Endodermal cell (in vitro differentiated cells): ENCODE measurements at regions not wholly inside any gene's neighbourhood (a gene's known extent, or its start where the extent isn't known, plus 50 kb on each side); places are given as distances from the start of the nearest gene placed in this dataset.
"Not testable (repeated sequence)": the region's sequence is repeated elsewhere in the genome, so short reads cannot be mapped to it uniquely, and the experiment has no call there.

ENCODE experiments used
- DNase-seq: peaks from one replicate; pipeline ENCODE4 v3.0.0-alpha.2; 2017
- H3K27ac ChIP-seq: 2 replicates; pipeline ENCODE4 v1.5.1; 2013; ENCODE audit warnings: mild to moderate bottlenecking, low read depth, low read length, moderate library complexity
- H3K27me3 ChIP-seq: 2 replicates; pipeline ENCODE4 v1.6.1; 2013; ENCODE audit warnings: mild to moderate bottlenecking, low read length, moderate library complexity; ENCODE audit not compliant: insufficient read depth, control insufficient read depth, poor library complexity, severe bottlenecking
- H3K36me3 ChIP-seq: 2 replicates; pipeline ENCODE4 v1.7.0; 2013; ENCODE audit warnings: mild to moderate bottlenecking, low read length, moderate library complexity; ENCODE audit not compliant: control insufficient read depth, insufficient read depth
- H3K4me1 ChIP-seq: one replicate; pipeline ENCODE4 v1.7.0; 2013; ENCODE audit warnings: low read length; ENCODE audit not compliant: control insufficient read depth, insufficient read depth
- H3K4me3 ChIP-seq: 2 replicates; pipeline ENCODE4 v1.5.1; 2013; ENCODE audit warnings: mild to moderate bottlenecking, low read length, moderate library complexity
- H3K9ac ChIP-seq: 2 replicates; pipeline ENCODE4 v1.6.1; 2013; ENCODE audit warnings: mild to moderate bottlenecking, low read length, moderate library complexity; ENCODE audit not compliant: poor library complexity, severe bottlenecking; ENCODE audit errors: extremely low read depth
- H3K9me3 ChIP-seq: 2 replicates; pipeline ENCODE4 v1.6.1; 2013; ENCODE audit warnings: mild to moderate bottlenecking, low read length, moderate library complexity; ENCODE audit not compliant: control insufficient read depth
- H3K27ac Mint-ChIP-seq: 2 replicates; pipeline ENCODE4 v1.8.0; 2020; ENCODE audit warnings: mixed read lengths
- H3K27me3 Mint-ChIP-seq: 2 replicates; pipeline ENCODE4 v1.8.0; 2021; ENCODE audit warnings: mild to moderate bottlenecking, mixed read lengths; ENCODE audit not compliant: insufficient read depth
- H3K36me3 Mint-ChIP-seq: 2 replicates; pipeline ENCODE4 v1.8.0; 2020; ENCODE audit warnings: low read depth, mixed read lengths
- H3K4me1 Mint-ChIP-seq: 2 replicates; pipeline ENCODE4 v1.8.0; 2020; ENCODE audit warnings: mixed read lengths
- H3K4me3 Mint-ChIP-seq: 2 replicates; pipeline ENCODE4 v1.8.0; 2020; ENCODE audit warnings: mild to moderate bottlenecking, moderate library complexity, mixed read lengths
- H3K9me3 Mint-ChIP-seq: 2 replicates; pipeline ENCODE4 v1.8.0; 2020; ENCODE audit warnings: mild to moderate bottlenecking, mixed read lengths
- WGBS, 2 experiments: methylation state at CpG; one replicate each; pipeline versions ENCODE4 v1.1.5 to v1.1.7; 2013; ENCODE audit warnings: missing lambda C conversion rate in 2 of 2, mixed read lengths in 1 of 2; ENCODE audit not compliant: insufficient coverage in 1 of 2, insufficient read length in 1 of 2; 5-methylcytosine and 5-hydroxymethylcytosine counted together
- TF ChIP-seq, protein P1 (sequence below): fragments of 200-600 bp; sonication (generic); conservative IDR thresholded peaks from 2 replicates; pipeline ENCODE4 v1.5.0; 2021; ENCODE audit warnings: antibody characterized with exemption, mild to moderate bottlenecking

DNA sequence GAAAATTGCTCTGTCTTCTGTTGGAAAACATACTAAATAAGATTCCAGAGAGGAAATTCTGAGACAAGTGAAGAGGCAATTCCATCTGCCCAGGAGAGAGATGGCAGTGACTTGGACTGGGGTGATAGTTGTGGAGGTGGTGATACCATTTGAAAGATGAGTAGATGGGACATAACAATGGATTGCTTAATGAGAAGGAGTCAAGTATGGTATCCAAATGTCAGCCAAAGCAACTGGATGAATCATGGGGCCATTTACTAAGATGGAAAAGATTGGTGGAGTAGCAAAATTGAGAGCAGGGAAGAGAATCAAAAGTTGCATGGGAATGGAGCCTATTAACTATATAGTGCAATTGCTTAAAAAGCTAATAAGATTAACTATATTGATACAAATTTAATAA, 222.1 kb downstream of the ETAA1 start:
- no peak overlapping the region for H3K4me3 ChIP-seq
- Mint-ChIP-seq H3K27ac (no peak overlapping the region), H3K27me3 (peaks cover 3% of the 10 kb centered on the region), H3K4me1 (no peaks in the 10 kb centered on the region), H3K9me3 (no peaks in the 10 kb centered on the region), H3K4me3 (no peak overlapping the region), H3K36me3 (no peaks in the 10 kb centered on the region)
- H3K27ac ChIP-seq: no peak overlapping the region
- H3K27me3 ChIP-seq: no peaks in the 10 kb centered on the region
- H3K9ac ChIP-seq: no peak overlapping the region
- no peak for DNase-seq
- no peaks in the 10 kb centered on the region for H3K36me3 ChIP-seq
- H3K4me1 ChIP-seq: no peaks in the 10 kb centered on the region
- TF ChIP-seq, protein P1, sequence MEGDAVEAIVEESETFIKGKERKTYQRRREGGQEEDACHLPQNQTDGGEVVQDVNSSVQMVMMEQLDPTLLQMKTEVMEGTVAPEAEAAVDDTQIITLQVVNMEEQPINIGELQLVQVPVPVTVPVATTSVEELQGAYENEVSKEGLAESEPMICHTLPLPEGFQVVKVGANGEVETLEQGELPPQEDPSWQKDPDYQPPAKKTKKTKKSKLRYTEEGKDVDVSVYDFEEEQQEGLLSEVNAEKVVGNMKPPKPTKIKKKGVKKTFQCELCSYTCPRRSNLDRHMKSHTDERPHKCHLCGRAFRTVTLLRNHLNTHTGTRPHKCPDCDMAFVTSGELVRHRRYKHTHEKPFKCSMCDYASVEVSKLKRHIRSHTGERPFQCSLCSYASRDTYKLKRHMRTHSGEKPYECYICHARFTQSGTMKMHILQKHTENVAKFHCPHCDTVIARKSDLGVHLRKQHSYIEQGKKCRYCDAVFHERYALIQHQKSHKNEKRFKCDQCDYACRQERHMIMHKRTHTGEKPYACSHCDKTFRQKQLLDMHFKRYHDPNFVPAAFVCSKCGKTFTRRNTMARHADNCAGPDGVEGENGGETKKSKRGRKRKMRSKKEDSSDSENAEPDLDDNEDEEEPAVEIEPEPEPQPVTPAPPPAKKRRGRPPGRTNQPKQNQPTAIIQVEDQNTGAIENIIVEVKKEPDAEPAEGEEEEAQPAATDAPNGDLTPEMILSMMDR: no peak
- no peaks in the 10 kb centered on the region for H3K9me3 ChIP-seq

DNA sequence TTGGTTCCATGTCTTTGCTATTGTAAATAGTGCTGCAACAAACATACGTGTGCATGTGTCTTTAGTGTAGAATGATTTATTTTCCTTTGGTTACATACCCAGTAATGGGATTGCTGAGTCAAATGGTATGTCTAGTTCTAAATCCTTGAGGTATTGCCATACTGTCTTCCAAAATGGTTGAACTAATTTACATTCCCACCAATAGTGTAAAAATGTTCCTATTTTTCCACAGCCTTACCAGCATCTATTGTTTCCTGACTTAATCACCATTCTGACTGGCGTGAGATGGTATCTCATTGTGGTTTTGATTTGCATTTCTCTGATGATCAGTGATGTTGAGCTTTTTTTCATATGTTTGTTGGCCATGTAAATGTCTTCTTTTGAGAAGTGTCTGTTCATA, 226.6 kb downstream of the ETAA1 start:
- WGBS, 2 experiments: 67 to 70% methylated on average over 1 to 2 of the region's 2 CpGs
- not testable (repeated sequence) for H3K36me3 Mint-ChIP-seq, H3K4me3 Mint-ChIP-seq, DNase-seq, H3K27ac ChIP-seq, H3K27me3 Mint-ChIP-seq, H3K9me3 Mint-ChIP-seq, H3K9me3 ChIP-seq, H3K9ac ChIP-seq, H3K27me3 ChIP-seq, H3K4me3 ChIP-seq, H3K36me3 ChIP-seq, H3K27ac Mint-ChIP-seq, H3K4me1 Mint-ChIP-seq, H3K4me1 ChIP-seq

DNA sequence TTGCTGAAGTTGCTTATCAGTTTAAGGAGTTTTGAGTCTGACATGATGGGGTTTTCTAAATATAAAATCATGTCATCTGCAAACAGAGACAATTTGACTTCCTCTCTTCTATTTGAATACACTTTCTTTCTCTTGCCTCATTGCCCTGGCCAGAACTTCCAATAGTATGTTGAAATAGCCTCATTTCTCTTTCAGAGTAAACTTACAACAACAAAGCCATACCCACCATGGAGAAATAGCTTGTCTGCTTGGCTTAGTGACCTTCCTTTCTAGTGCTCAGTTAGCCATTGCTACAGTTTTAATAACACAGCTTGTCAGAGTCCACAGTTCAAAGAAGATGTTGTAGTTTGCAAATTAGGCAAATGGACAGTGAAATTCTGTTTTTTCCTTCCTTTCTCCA, 228.0 kb downstream of the ETAA1 start:
- Histone ChIP-seq H3K4me3 (no peak overlapping the region), H3K4me1 (no peaks in the 10 kb centered on the region), H3K27ac (peak overlapping the region; percentile 87), H3K27me3 (no peaks in the 10 kb centered on the region), H3K9ac (no peak overlapping the region), H3K36me3 (no peaks in the 10 kb centered on the region), H3K9me3 (no peaks in the 10 kb centered on the region)
- peaks cover 4% of the 10 kb centered on the region for H3K27me3 Mint-ChIP-seq
- H3K36me3 Mint-ChIP-seq: no peaks in the 10 kb centered on the region
- H3K9me3 Mint-ChIP-seq: no peaks in the 10 kb centered on the region
- H3K27ac Mint-ChIP-seq: no peak overlapping the region
- H3K4me3 Mint-ChIP-seq: no peak overlapping the region
- DNase-seq: no peak
- H3K4me1 Mint-ChIP-seq: no peaks in the 10 kb centered on the region
- TF ChIP-seq, protein P1: no peak

DNA sequence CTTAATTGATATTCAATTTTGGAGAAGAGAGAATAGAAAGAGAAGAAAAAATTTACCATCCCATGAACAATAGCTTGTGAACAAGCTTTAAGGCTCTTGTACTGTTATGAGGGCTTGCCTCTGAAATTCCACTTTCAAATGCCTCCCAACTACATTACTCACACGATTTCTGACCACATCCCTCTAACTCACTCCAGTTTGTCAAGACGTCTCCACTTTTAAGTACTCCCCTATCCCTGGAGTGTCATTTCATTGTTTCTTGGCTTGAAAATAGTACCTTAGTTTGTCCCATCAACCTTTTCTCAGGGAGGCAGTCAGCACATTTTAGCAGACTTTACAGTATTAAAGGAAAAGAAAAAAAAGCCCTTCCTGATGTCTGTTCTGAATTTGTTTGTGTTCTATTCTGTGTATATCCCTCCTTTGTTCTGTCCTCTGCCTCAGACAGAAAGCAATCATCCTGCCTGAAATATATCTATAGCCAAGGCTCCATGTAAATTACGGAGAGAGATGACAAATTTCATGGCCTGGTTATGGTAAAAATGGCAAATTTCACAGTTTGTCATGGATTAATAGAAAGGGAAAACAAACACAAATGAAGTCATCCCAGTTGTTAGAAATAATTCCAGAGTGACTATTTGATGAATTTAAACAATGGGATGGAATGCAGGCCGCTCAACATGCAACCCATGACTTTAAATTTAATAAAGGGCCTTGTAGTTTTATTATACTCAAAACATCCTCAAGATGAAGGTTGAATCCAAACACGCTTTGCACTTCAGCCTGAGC, 228.8 kb downstream of the ETAA1 start:
- DNase-seq: no peak
- Histone ChIP-seq H3K9me3 (no peaks in the 10 kb centered on the region), H3K36me3 (no peaks in the 10 kb centered on the region), H3K27ac (peak overlapping the region; percentile 87), H3K9ac (no peak overlapping the region), H3K27me3 (no peaks in the 10 kb centered on the region), H3K4me3 (no peak overlapping the region), H3K4me1 (no peaks in the 10 kb centered on the region)
- TF ChIP-seq, protein P1: no peak
- Mint-ChIP-seq H3K27me3 (peaks cover 4% of the 10 kb centered on the region), H3K36me3 (no peaks in the 10 kb centered on the region), H3K4me3 (no peak overlapping the region), H3K27ac (no peak overlapping the region), H3K9me3 (no peaks in the 10 kb centered on the region), H3K4me1 (no peaks in the 10 kb centered on the region)
- WGBS, 2 experiments: 68 to 85% methylated on average over 4 to 5 of the region's 5 CpGs
